Neuronal stem cell (in vitro differentiated cells): ENCODE measurements at regions not wholly inside any gene's neighbourhood (a gene's known extent, or its start where the extent isn't known, plus 50 kb on each side); places are given as distances from the start of the nearest gene placed in this dataset.
A peak's percentile ranks its signal among the peaks of the same experiment; 100 is the strongest.

Experiments
- DNase-seq: peaks from one replicate; pipeline ENCODE4 v3.0.0-alpha.2; 2013; ENCODE audit warnings: low spot score
- H2AFZ ChIP-seq: one replicate; pipeline ENCODE4 v1.6.1; 2013; ENCODE audit warnings: mild to moderate bottlenecking, low read length, inconsistent platforms
- H2AK5ac ChIP-seq: 2 replicates; pipeline ENCODE4 v1.6.1; 2013; ENCODE audit warnings: low read depth, mild to moderate bottlenecking, inconsistent platforms, low read length, moderate library complexity, mixed read lengths
- H2BK120ac ChIP-seq: 2 replicates; pipeline ENCODE4 v1.6.1; 2013; ENCODE audit warnings: low read depth, mild to moderate bottlenecking, inconsistent platforms, low read length, moderate library complexity, mixed read lengths
- H2BK12ac ChIP-seq: one replicate; pipeline ENCODE4 v1.6.1; 2013; ENCODE audit warnings: low read length, inconsistent platforms
- H2BK15ac ChIP-seq: 2 replicates; pipeline ENCODE4 v1.6.1; 2013; ENCODE audit warnings: mild to moderate bottlenecking, low read length, inconsistent platforms, mixed read lengths
- H2BK5ac ChIP-seq: one replicate; pipeline ENCODE4 v1.6.1; 2013; ENCODE audit warnings: inconsistent platforms, mild to moderate bottlenecking, low read length, moderate library complexity
- H3K14ac ChIP-seq: one replicate; pipeline ENCODE4 v1.6.1; 2013; ENCODE audit warnings: low read length, inconsistent platforms
- H3K18ac ChIP-seq: 2 replicates; pipeline ENCODE4 v1.6.1; 2013; ENCODE audit warnings: low read length, inconsistent platforms
- H3K23ac ChIP-seq: 2 replicates; pipeline ENCODE4 v1.6.1; 2013; ENCODE audit warnings: low read depth, mild to moderate bottlenecking, mixed read lengths, low read length, inconsistent platforms; ENCODE audit not compliant: poor library complexity
- H3K27ac ChIP-seq: replicated peaks from 3 replicates; pipeline ENCODE4 v1.5.1; 2013; ENCODE audit warnings: low read length, inconsistent platforms
- H3K27me3 ChIP-seq, 3 experiments: 2 replicates each; pipeline ENCODE4 v1.6.1; 2013; ENCODE audit warnings: low read length in 3 of 3, mild to moderate bottlenecking in 2 of 3, inconsistent platforms in 1 of 3, low read depth in 1 of 3, mixed read lengths in 1 of 3, moderate library complexity in 1 of 3; ENCODE audit not compliant: control insufficient read depth in 3 of 3, insufficient read depth in 3 of 3
- H3K36me3 ChIP-seq, 2 donors: replicated peaks in 1 of 2; 2 replicates each; pipeline ENCODE4 v1.6.1; 2013; ENCODE audit warnings: low read length in 2 of 2; ENCODE audit not compliant: control insufficient read depth in 2 of 2, insufficient read depth in 2 of 2
- H3K4ac ChIP-seq: 2 replicates; pipeline ENCODE4 v1.6.1; 2013; ENCODE audit warnings: inconsistent platforms, mild to moderate bottlenecking, low read length, moderate library complexity
- H3K4me1 ChIP-seq, 2 donors: 1 replicate in 1 of 2; 2 replicates in 1 of 2; pipeline ENCODE4 v1.6.1; 2013; ENCODE audit warnings: low read length in 2 of 2, low read depth in 1 of 2; ENCODE audit not compliant: control insufficient read depth in 2 of 2, insufficient read depth in 1 of 2
- H3K4me2 ChIP-seq: one replicate; pipeline ENCODE4 v1.6.1; 2013; ENCODE audit warnings: mild to moderate bottlenecking, low read length, inconsistent platforms; ENCODE audit not compliant: insufficient read depth, poor library complexity, severe bottlenecking
- H3K4me3 ChIP-seq, 2 donors: 2 replicates each; pipeline ENCODE4 v1.5.1; 2013; ENCODE audit warnings: low read length in 2 of 2, mild to moderate bottlenecking in 2 of 2, inconsistent platforms in 1 of 2, moderate library complexity in 1 of 2
- H3K79me1 ChIP-seq: one replicate; pipeline ENCODE4 v1.6.1; 2013; ENCODE audit warnings: low read depth, mild to moderate bottlenecking, inconsistent platforms, low read length, moderate library complexity
- H3K9ac ChIP-seq: one replicate; pipeline ENCODE4 v1.6.1; 2013; ENCODE audit warnings: mild to moderate bottlenecking, low read depth, low read length, inconsistent platforms; ENCODE audit not compliant: poor library complexity
- H3K9me3 ChIP-seq, 2 donors: replicated peaks in 1 of 2; 2 replicates each; pipeline versions ENCODE3 to v1.6.1; 2013; ENCODE audit warnings: low read length in 2 of 2, mild to moderate bottlenecking in 2 of 2, inconsistent platforms in 1 of 2, low read depth in 1 of 2, mixed read lengths in 1 of 2, moderate library complexity in 1 of 2; ENCODE audit not compliant: control insufficient read depth in 2 of 2, insufficient read depth in 1 of 2
- H4K8ac ChIP-seq: one replicate; pipeline ENCODE4 v1.6.1; 2013; ENCODE audit warnings: low read depth, mild to moderate bottlenecking, inconsistent platforms, low read length, moderate library complexity
- H4K91ac ChIP-seq: one replicate; pipeline ENCODE4 v1.6.1; 2013; ENCODE audit warnings: low read length, low read depth, mild to moderate bottlenecking, inconsistent platforms; ENCODE audit not compliant: poor library complexity
- WGBS, 2 donors: extraction: QIAGEN DNeasy Blood & Tissue Kit; methylation state at CpG; one replicate each; pipeline ENCODE4 v1.1.7; 2013; ENCODE audit warnings: missing lambda C conversion rate in 2 of 2, mixed read lengths in 1 of 2; ENCODE audit not compliant: insufficient read length in 2 of 2, insufficient replicate concordance in 1 of 2; ENCODE audit errors: extremely low coverage in 2 of 2; 5-methylcytosine and 5-hydroxymethylcytosine counted together

DNA sequence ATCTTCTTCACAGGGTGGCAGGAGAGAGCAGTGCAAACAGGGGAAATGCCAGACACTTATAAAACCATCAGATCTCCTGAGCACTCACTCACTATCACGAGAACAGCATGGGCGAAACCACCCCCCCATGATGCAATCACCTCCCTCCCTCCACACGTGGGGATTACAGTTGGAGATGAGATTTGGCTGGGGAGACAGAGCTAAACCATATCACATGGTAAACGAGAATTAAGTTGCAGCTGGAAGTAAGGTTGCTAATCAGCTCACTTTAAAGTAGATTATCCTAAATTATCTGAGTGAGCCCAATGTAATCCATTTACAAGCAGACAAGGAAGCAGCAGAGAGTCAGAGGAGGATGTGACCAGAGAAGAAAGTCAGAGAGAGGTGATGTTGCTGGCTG, 102.2 kb upstream of the IPO5 start:
- Histone ChIP-seq H3K18ac (no peak overlapping the region), H3K9me3 (no peaks in the 10 kb centered on the region), H3K4me1 (peaks cover 2 to 4% of the 10 kb centered on the region in 2 donors), H2BK5ac (no peak overlapping the region), H3K14ac (no peak overlapping the region), H2BK15ac (no peak overlapping the region), H2BK120ac (no peak overlapping the region), H3K4ac (no peak overlapping the region), H3K27ac (no peak overlapping the region), H3K79me1 (no peaks in the 10 kb centered on the region), H2AFZ (no peak overlapping the region), H4K8ac (no peak overlapping the region), H2AK5ac (no peak overlapping the region), H3K9ac (no peak overlapping the region), H3K4me2 (no peak overlapping the region), H3K4me3 (no peak overlapping the region), H3K36me3 (no peaks in the 10 kb centered on the region), H3K23ac (no peak overlapping the region), H4K91ac (no peak overlapping the region), H2BK12ac (no peak overlapping the region), H3K27me3 (no peaks in the 10 kb centered on the region)
- no CpG with 5 or more reads among the region's 4 CpGs for WGBS, 2 donors
- no peak for DNase-seq

DNA sequence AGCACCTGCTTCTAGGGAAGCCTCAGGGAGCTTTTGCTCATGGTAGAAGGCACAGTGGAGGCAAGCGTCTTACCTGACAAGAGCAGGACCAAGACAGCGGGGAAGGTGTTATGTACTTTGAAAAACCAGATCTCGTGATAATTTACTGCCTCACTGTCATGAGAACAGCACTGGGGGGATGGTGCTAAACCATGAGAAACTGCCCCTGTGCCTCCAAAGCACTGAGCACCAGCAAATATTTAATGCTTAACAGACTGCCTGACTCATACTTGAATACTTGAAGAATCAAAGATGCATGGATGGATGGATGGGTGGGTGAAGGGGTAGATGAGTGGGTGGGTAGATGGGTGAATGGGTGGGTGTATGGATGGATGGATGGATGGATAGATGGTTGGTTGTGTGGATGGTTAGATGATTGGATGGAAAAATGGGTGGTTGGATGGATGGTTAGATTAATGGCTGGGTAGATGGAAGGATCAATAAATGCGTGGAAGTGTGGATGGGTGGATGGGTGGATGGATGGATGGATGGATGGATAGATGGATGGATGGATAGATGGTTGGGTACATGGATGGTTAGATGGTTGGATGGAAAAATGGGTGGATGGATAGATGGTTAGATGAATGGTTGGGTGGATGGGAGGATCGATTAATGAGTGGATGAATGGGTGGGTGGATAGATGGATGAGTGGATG, 101.1 kb upstream of the IPO5 start:
- Histone ChIP-seq H2AK5ac (no peak overlapping the region), H3K27me3 (no peaks in the 10 kb centered on the region), H2BK120ac (no peak overlapping the region), H3K4me1 (peaks cover 3 to 4% of the 10 kb centered on the region in 2 donors), H3K9ac (no peak overlapping the region), H2BK12ac (no peak overlapping the region), H3K4me3 (no peak overlapping the region), H2AFZ (no peak overlapping the region), H3K4ac (no peak overlapping the region), H3K14ac (no peak overlapping the region), H3K27ac (no peak overlapping the region), H3K23ac (no peak overlapping the region), H3K4me2 (no peak overlapping the region), H4K8ac (no peak overlapping the region), H2BK15ac (no peak overlapping the region), H3K9me3 (no peaks in the 10 kb centered on the region), H2BK5ac (no peak overlapping the region), H4K91ac (no peak overlapping the region), H3K18ac (no peak overlapping the region), H3K36me3 (no peaks in the 10 kb centered on the region), H3K79me1 (no peaks in the 10 kb centered on the region)
- 100% methylated on average over 1 to 2 of the region's 5 CpGs for whole genome bisulfite sequencing, 2 donors
- no peak for DNase-seq

DNA sequence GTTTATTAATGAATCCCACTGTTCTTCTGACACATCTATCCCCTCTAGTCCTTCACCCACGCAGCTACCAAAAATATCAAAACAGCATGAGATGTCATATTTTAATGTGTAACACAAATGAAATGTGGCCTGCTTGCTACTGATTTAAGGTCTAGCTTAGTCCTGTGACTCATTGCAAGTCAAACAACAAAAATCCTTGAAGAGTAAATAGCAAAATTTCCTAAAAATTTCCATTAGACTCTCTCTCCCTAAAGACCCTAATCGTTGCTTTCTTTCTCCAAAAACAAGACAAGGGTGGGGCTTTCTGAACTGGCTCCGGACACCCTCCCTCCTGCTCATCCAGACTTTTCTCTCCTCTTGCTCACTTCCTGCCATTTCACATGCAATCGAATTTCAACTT, 99.9 kb upstream of the IPO5 start:
- Histone ChIP-seq H2AFZ (no peak overlapping the region), H3K4ac (no peak overlapping the region), H3K23ac (no peak overlapping the region), H3K9ac (no peak overlapping the region), H3K18ac (no peak overlapping the region), H2BK120ac (no peak overlapping the region), H3K14ac (no peak overlapping the region), H3K36me3 (no peaks in the 10 kb centered on the region), H3K9me3 (no peaks in the 10 kb centered on the region), H3K79me1 (no peaks in the 10 kb centered on the region), H3K27me3 (no peaks in the 10 kb centered on the region), H3K4me2 (no peak overlapping the region), H3K27ac (no peak overlapping the region), H4K8ac (no peak overlapping the region), H4K91ac (no peak overlapping the region), H2BK12ac (no peak overlapping the region), H3K4me1 (peaks cover 3 to 4% of the 10 kb centered on the region in 2 donors), H2AK5ac (no peak overlapping the region), H2BK15ac (no peak overlapping the region), H2BK5ac (no peak overlapping the region), H3K4me3 (no peak overlapping the region)
- WGBS, 2 donors = no CpG with 5 or more reads among the region's 4 CpGs
- DNase-seq = no peak

- Histone ChIP-seq H4K91ac (no peak overlapping the region), H4K8ac (no peak overlapping the region), H2AK5ac (no peak overlapping the region), H3K9me3 (no peaks in the 10 kb centered on the region), H3K4ac (no peak overlapping the region), H2BK5ac (no peak overlapping the region), H3K4me2 (no peak overlapping the region), H2BK120ac (no peak overlapping the region), H3K27ac (no peak overlapping the region), H3K79me1 (no peaks in the 10 kb centered on the region), H3K9ac (no peak overlapping the region), H3K4me3 (no peak overlapping the region), H3K36me3 (no peaks in the 10 kb centered on the region), H3K4me1 (peaks cover 3 to 4% of the 10 kb centered on the region in 2 donors), H2BK15ac (no peak overlapping the region), H2AFZ (peak overlapping the region; percentile 69), H3K23ac (no peak overlapping the region), H3K18ac (no peak overlapping the region), H3K27me3 (no peaks in the 10 kb centered on the region), H3K14ac (no peak overlapping the region), H2BK12ac (no peak overlapping the region)
- no CpG with 5 or more reads among the region's 13 CpGs for WGBS, 2 donors
- peak; percentile 67 for DNase-seq
Measured at GRCh38 chr13:97855570-97856303, 97.7 kb upstream of the IPO5 start.
